IMR-90 (cell line): ENCODE measurements at regions not wholly inside any gene's neighbourhood (a gene's known extent, or its start where the extent isn't known, plus 50 kb on each side); places are given as distances from the start of the nearest gene placed in this dataset.

Source experiments
- ATAC-seq: fragments of 200-7000 bp; cut with Tn5 transposase; 2 replicates; pipeline ENCODE4 v1.9.1; 2020; ENCODE audit warnings: low read depth, mild to moderate bottlenecking, moderate library complexity
- BruUV-seq: library from RNA; stranded (reverse); fragments of 400-500 nt; replicated peaks from 2 replicates; lab custom pipeline; 2021; lab: Mats Ljungman, UMichigan
- CTCF ChIA-PET: fragments of 300-600 bp; formaldehyde crosslinking; extraction: SDS; loops from one replicate; lab custom pipeline; 2021; ENCODE audit warnings: antibody characterized with exemption; lab: Yijun Ruan, JAX
- POLR2A ChIA-PET: fragments of 300-600 bp; sonication (Branson Sonifier 250); formaldehyde crosslinking; loops from one replicate; lab custom pipeline; 2022; ENCODE audit warnings: antibody characterized with exemption; ENCODE audit not compliant: unreplicated experiment; lab: Charles Lee
- DNase-seq: peaks from one replicate; pipeline ENCODE4 v3.0.0; 2013
- H2AFZ ChIP-seq: replicated peaks from 2 replicates; pipeline ENCODE3; 2013; ENCODE audit warnings: low read length, mild to moderate bottlenecking; ENCODE audit not compliant: poor library complexity
- H2AK5ac ChIP-seq: 2 replicates; pipeline ENCODE4 v1.6.1; 2013; ENCODE audit warnings: low read depth, low read length, inconsistent platforms
- H2AK9ac ChIP-seq: replicated peaks from 2 replicates; pipeline ENCODE3; 2013; ENCODE audit warnings: mild to moderate bottlenecking, low read depth, low read length, moderate library complexity; ENCODE audit not compliant: poor library complexity
- H2BK120ac ChIP-seq: 2 replicates; pipeline ENCODE4 v1.6.1; 2013; ENCODE audit warnings: low read depth, low read length, inconsistent platforms
- H2BK15ac ChIP-seq: 3 replicates; pipeline ENCODE4 v1.6.1; 2013; ENCODE audit warnings: low read depth, low read length, inconsistent platforms
- H2BK20ac ChIP-seq: 2 replicates; pipeline ENCODE4 v1.6.1; 2013; ENCODE audit warnings: low read depth, mild to moderate bottlenecking, inconsistent platforms, low read length, moderate library complexity
- H2BK5ac ChIP-seq: 2 replicates; pipeline ENCODE4 v1.6.1; 2013; ENCODE audit warnings: mild to moderate bottlenecking, low read depth, low read length, inconsistent platforms; ENCODE audit not compliant: poor library complexity, severe bottlenecking
- H3K14ac ChIP-seq: replicated peaks from 2 replicates; pipeline ENCODE4 v1.6.1; 2013; ENCODE audit warnings: low read depth, low read length, inconsistent platforms
- H3K18ac ChIP-seq: 2 replicates; pipeline ENCODE4 v1.6.1; 2013; ENCODE audit warnings: low read depth, low read length, control low read depth
- H3K23ac ChIP-seq: 2 replicates; pipeline ENCODE4 v1.6.1; 2013; ENCODE audit warnings: low read depth, low read length, inconsistent platforms
- H3K27ac ChIP-seq: 2 replicates; pipeline ENCODE4 v1.5.1; 2013; ENCODE audit warnings: mild to moderate bottlenecking, control low read depth, low read length; ENCODE audit not compliant: insufficient read depth
- H3K27me3 ChIP-seq: 2 replicates; pipeline ENCODE4 v1.6.1; 2013; ENCODE audit warnings: low read length; ENCODE audit not compliant: control insufficient read depth, insufficient read depth
- H3K36me3 ChIP-seq: 2 replicates; pipeline ENCODE4 v1.6.1; 2013; ENCODE audit warnings: low read length, mixed read lengths; ENCODE audit not compliant: control insufficient read depth, insufficient read depth
- H3K4ac ChIP-seq: 2 replicates; pipeline ENCODE4 v1.6.1; 2013; ENCODE audit warnings: low read depth, low read length, inconsistent platforms
- H3K4me1 ChIP-seq: 2 replicates; pipeline ENCODE4 v1.6.1; 2013; ENCODE audit warnings: low read length, mixed read lengths; ENCODE audit not compliant: control insufficient read depth, insufficient read depth
- H3K4me2 ChIP-seq: 2 replicates; pipeline ENCODE4 v1.6.1; 2013; ENCODE audit warnings: low read depth, mild to moderate bottlenecking, control low read depth, low read length, moderate library complexity
- H3K4me3 ChIP-seq: 2 replicates; pipeline ENCODE4 v1.5.1; 2013; ENCODE audit warnings: low read depth, mild to moderate bottlenecking, control low read depth, low read length, moderate library complexity; ENCODE audit not compliant: insufficient read depth
- H3K56ac ChIP-seq: 2 replicates; pipeline ENCODE4 v1.6.1; 2013; ENCODE audit warnings: low read length, inconsistent platforms; ENCODE audit not compliant: insufficient read depth; ENCODE audit errors: extremely low read depth
- H3K79me1 ChIP-seq, 2 experiments: 2 replicates each; pipeline ENCODE4 v1.6.1; 2013; ENCODE audit warnings: low read length in 2 of 2, inconsistent platforms in 1 of 2, low read depth in 1 of 2
- H3K9ac ChIP-seq: 2 replicates; pipeline ENCODE4 v1.6.1; 2013; ENCODE audit warnings: low read depth, low read length, control low read depth
- H3K9me1 ChIP-seq: 2 replicates; pipeline ENCODE4 v1.6.1; 2013; ENCODE audit warnings: low read length, inconsistent platforms; ENCODE audit not compliant: insufficient read depth
- H3K9me3 ChIP-seq: 2 replicates; pipeline ENCODE4 v1.6.1; 2013; ENCODE audit warnings: low read length; ENCODE audit not compliant: control insufficient read depth, insufficient read depth
- H4K20me1 ChIP-seq: 2 replicates; pipeline ENCODE4 v1.6.1; 2013; ENCODE audit warnings: low read length, inconsistent platforms; ENCODE audit not compliant: insufficient read depth
- H4K5ac ChIP-seq: 2 replicates; pipeline ENCODE4 v1.6.1; 2013; ENCODE audit warnings: mild to moderate bottlenecking, low read depth, low read length, control low read depth
- H4K8ac ChIP-seq, 2 experiments: 2 replicates each; pipeline ENCODE4 v1.6.1; 2013; ENCODE audit warnings: low read depth in 2 of 2, low read length in 2 of 2, control low read depth in 1 of 2, inconsistent platforms in 1 of 2
- H4K91ac ChIP-seq: 2 replicates; pipeline ENCODE4 v1.6.1; 2013; ENCODE audit warnings: low read depth, low read length, inconsistent platforms; ENCODE audit not compliant: insufficient read depth
- MXI1 ChIP-seq: IDR thresholded peaks from 2 replicates; pipeline ENCODE4 v1.6.1; 2012; ENCODE audit warnings: low read depth, mild to moderate bottlenecking, low read length, moderate library complexity, borderline replicate concordance
- NFE2L2 ChIP-seq: fragments of 150-350 bp; IDR thresholded peaks from 2 replicates; pipeline ENCODE4 v1.6.1; 2016; ENCODE audit warnings: low read depth, mild to moderate bottlenecking, low read length
- RAD21 ChIP-seq: IDR thresholded peaks from 2 replicates; pipeline ENCODE4 v1.6.1; 2012; ENCODE audit warnings: low read length, improper control_type of control experiment
- dilution Hi-C: fragments of 300-500 bp; cut with HindIII; formaldehyde crosslinking; loops from one replicate; pipeline ENCODE4 v1.14.3; 2018; ENCODE audit warnings: low sequenced_read_pairs; ENCODE audit not compliant: unreplicated experiment
- in situ Hi-C: fragments of 300-500 bp; cut with MboI; formaldehyde crosslinking; loops from 3 replicates; pipeline ENCODE4 v1.14.3; 2019; ENCODE audit warnings: low sequenced_read_pairs, inconsistent platforms, mixed read lengths
- intact Hi-C: fragments of 100-400 bp; cut with micrococcal nuclease; formaldehyde crosslinking; loops from 2 replicates; pipeline ENCODE4 v1.10.0; 2022

- BruUV-seq, result no TSS peak
- H3K36me3 ChIP-seq, result no peaks in the 10 kb centered on the region
- no peak overlapping the region for H4K8ac ChIP-seq
- H3K4me3 ChIP-seq, result no peak overlapping the region
- TF ChIP-seq NFE2L2 (no peak), RAD21 (no peak), MXI1 (no peak)
- H2BK120ac ChIP-seq, result no peak overlapping the region
- H3K9me3 ChIP-seq, result peaks cover 4% of the 10 kb centered on the region; the same call in 1 of the 2 replicates
- H3K27ac ChIP-seq, result no peak overlapping the region
- no peaks in the 10 kb centered on the region for H3K9me1 ChIP-seq
- no peaks in the 10 kb centered on the region for H3K27me3 ChIP-seq
- H2BK15ac ChIP-seq, result no peak overlapping the region
- no peaks in the 10 kb centered on the region for H3K79me1 ChIP-seq
- ATAC-seq (no peak), DNase-seq (no peak)
- H3K14ac ChIP-seq, result no peak overlapping the region
- no peak overlapping the region for H3K4me2 ChIP-seq
- no peak overlapping the region for H3K18ac ChIP-seq
- no peak overlapping the region for H2BK5ac ChIP-seq
- no peak overlapping the region for H3K56ac ChIP-seq
- no peak overlapping the region for H2AK5ac ChIP-seq
- H3K4ac ChIP-seq, result no peak overlapping the region
- H4K5ac ChIP-seq, result no peak overlapping the region
- no peaks in the 10 kb centered on the region for H3K4me1 ChIP-seq
- no peak overlapping the region for H3K23ac ChIP-seq
- H4K91ac ChIP-seq, result no peak overlapping the region
- H4K20me1 ChIP-seq, result no peaks in the 10 kb centered on the region
- dilution Hi-C loops (no loop called here), intact Hi-C loops (no loop called here), in situ Hi-C loops (no loop called here)
- ChIA-PET CTCF (no interaction called here), POLR2A (no interaction called here)
- H2BK20ac ChIP-seq, result no peak overlapping the region
- no peak overlapping the region for H2AFZ ChIP-seq
- H2AK9ac ChIP-seq, result no peak overlapping the region
- no peak overlapping the region for H3K9ac ChIP-seq
Observed at GRCh38 chr18:52090005-52090404, 250.0 kb upstream of the DCC start.
